ENCODE measurements at regions not wholly inside any gene's neighbourhood (a gene's known extent, or its start where the extent isn't known, plus 50 kb on each side); places are given as distances from the start of the nearest gene placed in this dataset.

- no peak for TF ChIP-seq EZH2 (IDR thresholded peaks at IDR 0.05; ENCODE audit: insufficient read depth, poor library complexity, severe bottlenecking)
- no peak for TF ChIP-seq EZH2phosphoT487 (IDR thresholded peaks at IDR 0.05; ENCODE audit: insufficient read depth, low read depth)
These were observed 1326.3 kb downstream of the BRINP3 start for GRCh38 chr1:189151361-189151760.
